ENCODE measurements at regions not wholly inside any gene's neighbourhood (a gene's known extent, or its start where the extent isn't known, plus 50 kb on each side); places are given as distances from the start of the nearest gene placed in this dataset.

DNA sequence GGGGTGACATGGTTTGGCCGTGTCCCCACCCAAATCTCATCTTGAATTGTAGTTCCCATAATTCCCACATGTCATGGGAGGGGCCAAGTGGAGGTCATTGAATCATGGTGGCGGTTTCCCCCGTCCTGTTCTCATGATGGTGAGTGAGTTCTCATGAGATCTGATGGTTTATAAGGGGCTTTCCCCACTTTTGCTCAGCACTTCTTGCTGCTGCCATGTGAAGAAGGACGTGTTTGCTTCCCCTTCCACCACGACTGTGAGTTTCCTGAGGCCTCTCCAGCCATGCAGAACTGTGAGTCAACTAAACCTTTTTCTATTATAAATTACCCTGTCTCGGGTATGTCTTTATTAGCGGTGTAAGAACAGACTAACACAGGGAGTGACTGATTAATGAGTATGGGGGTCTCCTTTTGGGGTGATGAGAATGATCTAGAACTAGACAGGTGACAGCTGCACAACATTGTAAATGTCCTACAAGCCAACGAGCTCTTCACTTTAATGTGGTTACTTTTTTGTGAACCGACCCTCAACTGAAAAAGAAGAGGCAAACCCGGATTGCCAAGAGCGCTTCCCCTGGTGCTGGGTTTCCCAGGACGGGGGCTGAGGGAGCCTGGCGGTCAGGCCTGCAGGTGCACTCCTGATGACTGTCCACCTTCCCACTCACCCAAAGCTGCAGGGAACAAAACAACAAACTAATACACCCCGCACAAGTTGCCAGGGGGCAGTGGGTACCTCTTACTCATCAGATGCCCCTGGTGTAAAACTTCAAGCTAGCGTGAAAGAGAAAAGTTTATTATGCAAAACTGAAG is 90.1 kb downstream of the NCOR2 start:
- Histone ChIP-seq H3K9ac (ENCODE audit: low read depth in 1 of 2, low read length in 2 of 2) (no peak overlapping the region), H3K4me3 (ENCODE audit: low read length in 2 of 2) (no peak overlapping the region), H3K4me1 (ENCODE audit: control insufficient read depth in 2 of 2, insufficient read depth in 2 of 2, low read length in 2 of 2) (peaks cover 6 to 11% of the 10 kb centered on the region in 2 donors), H3K9me3 (ENCODE audit: control insufficient read depth in 2 of 2, low read length in 2 of 2) (no peaks in the 10 kb centered on the region), H3K27me3 (ENCODE audit: control insufficient read depth in 2 of 2, insufficient read depth in 2 of 2, low read length in 2 of 2) (no peaks in the 10 kb centered on the region), H3K36me3 (ENCODE audit: control insufficient read depth in 2 of 2, insufficient read depth in 2 of 2, low read length in 2 of 2) (peaks cover 26 to 42% of the 10 kb centered on the region in 2 donors), H3K27ac (ENCODE audit: low read depth in 2 of 2, low read length in 2 of 2) (no peak overlapping the region)

- no peaks in the 10 kb centered on the region for H3K9me3 ChIP-seq (ENCODE audit: control insufficient read depth in 2 of 2, low read length in 2 of 2)
- H3K27ac ChIP-seq (ENCODE audit: low read depth in 2 of 2, low read length in 2 of 2): no peak overlapping the region
- peaks cover 6 to 9% of the 10 kb centered on the region in 2 donors for H3K4me1 ChIP-seq (ENCODE audit: control insufficient read depth in 2 of 2, insufficient read depth in 2 of 2, low read length in 2 of 2)
- H3K27me3 ChIP-seq (ENCODE audit: control insufficient read depth in 2 of 2, insufficient read depth in 2 of 2, low read length in 2 of 2): no peaks in the 10 kb centered on the region
- no peak overlapping the region for H3K4me3 ChIP-seq (ENCODE audit: low read length in 2 of 2)
- H3K36me3 ChIP-seq (ENCODE audit: control insufficient read depth in 2 of 2, insufficient read depth in 2 of 2, low read length in 2 of 2): peaks cover 35 to 53% of the 10 kb centered on the region in 2 donors
- H3K9ac ChIP-seq (ENCODE audit: low read depth in 1 of 2, low read length in 2 of 2): no peak overlapping the region
Measured at GRCh38 chr12:124476011-124476400, 91.4 kb downstream of the NCOR2 start.

- Histone ChIP-seq H3K36me3 (ENCODE audit: control insufficient read depth in 2 of 2, insufficient read depth in 2 of 2, low read length in 2 of 2) (peaks cover 36 to 59% of the 10 kb centered on the region in 2 donors), H3K27ac (ENCODE audit: low read depth in 2 of 2, low read length in 2 of 2) (no peak overlapping the region)
Measured at GRCh38 chr12:124475295-124476010, 92.0 kb downstream of the NCOR2 start.

DNA sequence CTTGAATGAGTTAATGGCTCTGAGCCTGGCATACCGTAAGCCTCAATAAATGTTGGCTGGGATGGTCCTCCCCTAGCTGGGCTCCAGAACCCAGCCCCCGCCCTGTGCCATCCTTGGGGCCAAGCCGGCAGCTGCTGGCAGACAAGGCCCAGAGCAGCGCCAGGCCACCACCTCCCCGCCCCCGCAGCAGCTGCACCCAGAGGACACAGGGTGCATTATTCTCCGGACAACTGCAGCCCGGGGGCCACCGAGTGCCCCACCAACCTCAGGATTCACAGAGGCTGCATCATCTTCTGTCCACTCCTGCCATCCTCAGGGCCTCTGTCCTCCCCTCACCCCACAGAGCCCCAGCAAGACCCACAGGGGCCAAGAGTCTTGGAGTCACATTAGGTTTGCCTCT is 92.7 kb downstream of the NCOR2 start:
- Histone ChIP-seq H3K4me1 (ENCODE audit: control insufficient read depth in 2 of 2, insufficient read depth in 2 of 2, low read length in 2 of 2) (no peaks in the 10 kb centered on the region), H3K36me3 (ENCODE audit: control insufficient read depth in 2 of 2, insufficient read depth in 2 of 2, low read length in 2 of 2) (peaks cover 37 to 65% of the 10 kb centered on the region in 2 donors), H3K27ac (ENCODE audit: low read depth in 2 of 2, low read length in 2 of 2) (no peak overlapping the region), H3K9ac (ENCODE audit: low read depth in 1 of 2, low read length in 2 of 2) (no peak overlapping the region), H3K9me3 (ENCODE audit: control insufficient read depth in 2 of 2, low read length in 2 of 2) (no peaks in the 10 kb centered on the region), H3K27me3 (ENCODE audit: control insufficient read depth in 2 of 2, insufficient read depth in 2 of 2, low read length in 2 of 2) (no peaks in the 10 kb centered on the region), H3K4me3 (ENCODE audit: low read length in 2 of 2) (no peak overlapping the region)

More at GRCh38 chr12:124475295-124476010, 92.0 kb downstream of the NCOR2 start:
- Histone ChIP-seq H3K9me3 (ENCODE audit: control insufficient read depth in 2 of 2, low read length in 2 of 2) (no peaks in the 10 kb centered on the region), H3K27me3 (ENCODE audit: control insufficient read depth in 2 of 2, insufficient read depth in 2 of 2, low read length in 2 of 2) (no peaks in the 10 kb centered on the region), H3K4me3 (ENCODE audit: low read length in 2 of 2) (no peak overlapping the region), H3K9ac (ENCODE audit: low read depth in 1 of 2, low read length in 2 of 2) (no peak overlapping the region), H3K4me1 (ENCODE audit: control insufficient read depth in 2 of 2, insufficient read depth in 2 of 2, low read length in 2 of 2) (peaks cover 5 to 6% of the 10 kb centered on the region in 2 donors)

GRCh38 chr12:124472690-124473279 is 94.6 kb downstream of the NCOR2 start:
- H3K4me1 ChIP-seq (ENCODE audit: control insufficient read depth in 2 of 2, insufficient read depth in 2 of 2, low read length in 2 of 2): no peaks in the 10 kb centered on the region
- no peak overlapping the region for H3K4me3 ChIP-seq (ENCODE audit: low read length in 2 of 2)
- peaks cover 42 to 67% of the 10 kb centered on the region in 2 donors for H3K36me3 ChIP-seq (ENCODE audit: control insufficient read depth in 2 of 2, insufficient read depth in 2 of 2, low read length in 2 of 2)
- no peaks in the 10 kb centered on the region for H3K27me3 ChIP-seq (ENCODE audit: control insufficient read depth in 2 of 2, insufficient read depth in 2 of 2, low read length in 2 of 2)
- no peak overlapping the region for H3K27ac ChIP-seq (ENCODE audit: low read depth in 2 of 2, low read length in 2 of 2)
- no peak overlapping the region for H3K9ac ChIP-seq (ENCODE audit: low read depth in 1 of 2, low read length in 2 of 2)
- H3K9me3 ChIP-seq (ENCODE audit: control insufficient read depth in 2 of 2, low read length in 2 of 2): no peaks in the 10 kb centered on the region

DNA sequence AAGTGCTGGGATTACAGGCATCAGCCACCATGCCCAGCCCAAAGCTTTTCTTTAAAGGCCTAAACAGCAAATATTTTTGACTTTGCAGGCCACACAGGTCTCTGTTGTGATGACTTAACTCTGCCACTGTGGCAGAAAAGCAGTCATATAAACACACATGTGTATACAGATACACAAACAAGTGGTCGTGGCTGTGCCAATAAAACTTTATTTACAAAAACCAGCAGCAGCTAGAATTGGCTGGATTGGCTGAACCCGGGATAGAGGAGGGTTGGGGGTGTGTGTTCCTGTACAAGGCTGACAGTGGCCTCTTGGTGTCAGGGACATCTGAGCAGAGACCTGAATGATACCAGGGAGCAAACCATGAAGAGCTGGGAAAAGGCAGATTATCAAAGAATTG is 95.6 kb downstream of the NCOR2 start:
- H3K27ac ChIP-seq (ENCODE audit: low read depth in 2 of 2, low read length in 2 of 2): no peak overlapping the region
- H3K4me1 ChIP-seq (ENCODE audit: control insufficient read depth in 2 of 2, insufficient read depth in 2 of 2, low read length in 2 of 2): no peaks in the 10 kb centered on the region
- H3K36me3 ChIP-seq (ENCODE audit: control insufficient read depth in 2 of 2, insufficient read depth in 2 of 2, low read length in 2 of 2): peaks cover 40 to 60% of the 10 kb centered on the region in 2 donors
- no peak overlapping the region for H3K4me3 ChIP-seq (ENCODE audit: low read length in 2 of 2)
- H3K9ac ChIP-seq (ENCODE audit: low read depth in 1 of 2, low read length in 2 of 2): no peak overlapping the region
- no peaks in the 10 kb centered on the region for H3K9me3 ChIP-seq (ENCODE audit: control insufficient read depth in 2 of 2, low read length in 2 of 2)
- H3K27me3 ChIP-seq (ENCODE audit: control insufficient read depth in 2 of 2, insufficient read depth in 2 of 2, low read length in 2 of 2): no peaks in the 10 kb centered on the region

- Histone ChIP-seq H3K9me3 (ENCODE audit: control insufficient read depth in 2 of 2, low read length in 2 of 2) (no peaks in the 10 kb centered on the region), H3K4me3 (ENCODE audit: low read length in 2 of 2) (no peak overlapping the region), H3K4me1 (ENCODE audit: control insufficient read depth in 2 of 2, insufficient read depth in 2 of 2, low read length in 2 of 2) (peaks cover 0 to 6% of the 10 kb centered on the region in 2 donors), H3K9ac (ENCODE audit: low read depth in 1 of 2, low read length in 2 of 2) (no peak overlapping the region), H3K27ac (ENCODE audit: low read depth in 2 of 2, low read length in 2 of 2) (no peak overlapping the region), H3K36me3 (ENCODE audit: control insufficient read depth in 2 of 2, insufficient read depth in 2 of 2, low read length in 2 of 2) (peaks cover 40 to 55% of the 10 kb centered on the region in 2 donors), H3K27me3 (ENCODE audit: control insufficient read depth in 2 of 2, insufficient read depth in 2 of 2, low read length in 2 of 2) (no peaks in the 10 kb centered on the region)
Measured at GRCh38 chr12:124470806-124471205, 96.6 kb downstream of the NCOR2 start.

- no peaks in the 10 kb centered on the region for H3K9me3 ChIP-seq (ENCODE audit: control insufficient read depth in 2 of 2, low read length in 2 of 2)
- peaks cover 0 to 6% of the 10 kb centered on the region in 2 donors for H3K4me1 ChIP-seq (ENCODE audit: control insufficient read depth in 2 of 2, insufficient read depth in 2 of 2, low read length in 2 of 2)
- H3K4me3 ChIP-seq (ENCODE audit: low read length in 2 of 2): no peak overlapping the region
- peaks cover 43 to 56% of the 10 kb centered on the region in 2 donors for H3K36me3 ChIP-seq (ENCODE audit: control insufficient read depth in 2 of 2, insufficient read depth in 2 of 2, low read length in 2 of 2)
- H3K27ac ChIP-seq (ENCODE audit: low read depth in 2 of 2, low read length in 2 of 2): no peak overlapping the region
- H3K9ac ChIP-seq (ENCODE audit: low read depth in 1 of 2, low read length in 2 of 2): no peak overlapping the region
- no peaks in the 10 kb centered on the region for H3K27me3 ChIP-seq (ENCODE audit: control insufficient read depth in 2 of 2, insufficient read depth in 2 of 2, low read length in 2 of 2)
Measured at GRCh38 chr12:124470139-124470538, 97.3 kb downstream of the NCOR2 start.

DNA sequence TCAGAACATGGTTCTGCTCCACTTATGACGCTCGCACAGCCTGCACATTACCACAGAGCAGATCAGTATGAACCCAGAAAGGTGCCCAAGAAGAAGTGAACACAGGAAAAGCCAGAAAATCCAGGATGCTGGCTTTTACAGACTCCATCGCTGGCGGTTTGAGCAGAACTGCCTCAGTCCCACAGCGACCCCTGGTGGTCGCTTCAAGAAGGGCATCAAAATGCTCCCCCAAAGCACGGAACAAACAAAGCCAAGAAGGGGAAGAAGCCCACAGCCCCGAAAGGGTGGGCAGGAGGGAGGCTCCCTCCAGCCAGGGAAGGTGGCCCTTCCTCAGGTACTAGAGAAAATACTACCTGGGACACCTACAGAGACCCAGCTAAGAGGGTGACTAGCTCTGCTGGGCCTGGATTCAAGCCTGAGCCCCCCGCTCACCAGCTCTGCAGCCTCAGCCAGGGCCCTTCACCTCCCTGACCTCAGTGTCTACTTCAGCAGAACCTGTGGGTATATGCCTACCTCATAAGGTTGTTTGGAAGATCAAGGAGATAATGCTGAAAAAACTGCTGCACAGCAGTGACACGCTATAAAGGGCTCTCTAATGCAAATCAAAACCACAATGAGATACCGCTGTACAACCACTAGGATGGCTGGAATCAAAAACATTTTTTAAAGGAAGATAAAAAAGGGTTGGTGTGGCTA is 98.1 kb downstream of the NCOR2 start:
- Histone ChIP-seq H3K36me3 (ENCODE audit: control insufficient read depth in 2 of 2, insufficient read depth in 2 of 2, low read length in 2 of 2) (peaks cover 50 to 63% of the 10 kb centered on the region in 2 donors), H3K4me3 (ENCODE audit: low read length in 2 of 2) (no peak overlapping the region)

More for the DNA sequence above, 98.1 kb downstream of the NCOR2 start:
- Histone ChIP-seq H3K9me3 (ENCODE audit: control insufficient read depth in 2 of 2, low read length in 2 of 2) (no peaks in the 10 kb centered on the region), H3K27me3 (ENCODE audit: control insufficient read depth in 2 of 2, insufficient read depth in 2 of 2, low read length in 2 of 2) (no peaks in the 10 kb centered on the region), H3K27ac (ENCODE audit: low read depth in 2 of 2, low read length in 2 of 2) (no peak overlapping the region), H3K4me1 (ENCODE audit: control insufficient read depth in 2 of 2, insufficient read depth in 2 of 2, low read length in 2 of 2) (peaks cover 0 to 6% of the 10 kb centered on the region in 2 donors), H3K9ac (ENCODE audit: low read depth in 1 of 2, low read length in 2 of 2) (no peak overlapping the region)
